ENCODE measurements at regions not wholly inside any gene's neighbourhood (a gene's known extent, or its start where the extent isn't known, plus 50 kb on each side); places are given as distances from the start of the nearest gene placed in this dataset.
"Not testable (repeated sequence)": the region's sequence is repeated elsewhere in the genome, so short reads cannot be mapped to it uniquely, and the experiment has no call there.

DNA sequence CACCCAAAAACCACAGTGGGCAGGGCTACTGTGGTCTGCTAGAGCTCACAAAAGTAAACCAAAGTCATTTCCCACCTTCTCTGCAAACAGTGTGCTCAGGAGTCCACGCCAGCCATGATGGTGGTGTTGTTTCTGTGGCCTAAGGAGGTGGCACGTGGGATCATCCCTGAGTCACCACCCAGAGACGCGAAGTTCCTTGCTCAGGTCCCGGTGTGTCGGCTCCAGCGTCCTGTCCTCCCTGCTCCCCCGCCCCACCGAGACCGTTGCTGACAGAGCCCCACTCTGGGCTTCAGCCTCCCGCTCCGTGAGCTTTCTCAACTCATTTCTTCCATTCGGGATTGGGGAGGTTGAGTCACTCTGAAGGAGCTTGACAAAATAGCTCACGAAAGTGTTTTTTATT, 118.7 kb downstream of the NPTX2 start (continued):
- TF ChIP-seq HNF4A (conservative IDR thresholded peaks at IDR 0.05) (no peak), MAX (IDR thresholded peaks at IDR 0.05) (no peak), FOXA2 (IDR thresholded peaks at IDR 0.05) (no peak)

GRCh38 chr7:98736461-98736860, 119.4 kb downstream of the NPTX2 start:
- 82% methylated on average over 9 of the region's 9 CpGs for WGBS
- not testable (repeated sequence) for H3K9ac ChIP-seq (ENCODE audit: low read depth in 1 of 2, low read length in 2 of 2); DNase-seq (ENCODE audit: low spot score)

GRCh38 chr7:98737176-98737575, 120.1 kb downstream of the NPTX2 start:
- H3K4me3 ChIP-seq (ENCODE audit: low read depth in 1 of 3, low read length in 3 of 3) = no peak overlapping the region
- DNase-seq (ENCODE audit: low spot score) = no peak
- no peak overlapping the region for H3K9ac ChIP-seq (ENCODE audit: low read depth in 1 of 2, low read length in 2 of 2)
- TF ChIP-seq EGR1 (IDR thresholded peaks at IDR 0.05; ENCODE audit: low read depth in 2 of 2) (no peak), TAF1 (conservative IDR thresholded peaks at IDR 0.05) (no peak), RAD21 (IDR thresholded peaks at IDR 0.05) (no peak), HNF4A (conservative IDR thresholded peaks at IDR 0.05) (no peak), SP1 (IDR thresholded peaks at IDR 0.05) (no peak), NR2F2 (IDR thresholded peaks at IDR 0.05) (no peak), FOXA1 (IDR thresholded peaks at IDR 0.05) (no peak), JUND (IDR thresholded peaks at IDR 0.05) (no peak), YY1 (IDR thresholded peaks at IDR 0.05) (no peak), ZBTB33 (IDR thresholded peaks at IDR 0.05) (no peak), MAX (IDR thresholded peaks at IDR 0.05) (no peak)
- TF ChIP-seq, protein P1, sequence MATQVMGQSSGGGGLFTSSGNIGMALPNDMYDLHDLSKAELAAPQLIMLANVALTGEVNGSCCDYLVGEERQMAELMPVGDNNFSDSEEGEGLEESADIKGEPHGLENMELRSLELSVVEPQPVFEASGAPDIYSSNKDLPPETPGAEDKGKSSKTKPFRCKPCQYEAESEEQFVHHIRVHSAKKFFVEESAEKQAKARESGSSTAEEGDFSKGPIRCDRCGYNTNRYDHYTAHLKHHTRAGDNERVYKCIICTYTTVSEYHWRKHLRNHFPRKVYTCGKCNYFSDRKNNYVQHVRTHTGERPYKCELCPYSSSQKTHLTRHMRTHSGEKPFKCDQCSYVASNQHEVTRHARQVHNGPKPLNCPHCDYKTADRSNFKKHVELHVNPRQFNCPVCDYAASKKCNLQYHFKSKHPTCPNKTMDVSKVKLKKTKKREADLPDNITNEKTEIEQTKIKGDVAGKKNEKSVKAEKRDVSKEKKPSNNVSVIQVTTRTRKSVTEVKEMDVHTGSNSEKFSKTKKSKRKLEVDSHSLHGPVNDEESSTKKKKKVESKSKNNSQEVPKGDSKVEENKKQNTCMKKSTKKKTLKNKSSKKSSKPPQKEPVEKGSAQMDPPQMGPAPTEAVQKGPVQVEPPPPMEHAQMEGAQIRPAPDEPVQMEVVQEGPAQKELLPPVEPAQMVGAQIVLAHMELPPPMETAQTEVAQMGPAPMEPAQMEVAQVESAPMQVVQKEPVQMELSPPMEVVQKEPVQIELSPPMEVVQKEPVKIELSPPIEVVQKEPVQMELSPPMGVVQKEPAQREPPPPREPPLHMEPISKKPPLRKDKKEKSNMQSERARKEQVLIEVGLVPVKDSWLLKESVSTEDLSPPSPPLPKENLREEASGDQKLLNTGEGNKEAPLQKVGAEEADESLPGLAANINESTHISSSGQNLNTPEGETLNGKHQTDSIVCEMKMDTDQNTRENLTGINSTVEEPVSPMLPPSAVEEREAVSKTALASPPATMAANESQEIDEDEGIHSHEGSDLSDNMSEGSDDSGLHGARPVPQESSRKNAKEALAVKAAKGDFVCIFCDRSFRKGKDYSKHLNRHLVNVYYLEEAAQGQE (IDR thresholded peaks at IDR 0.05) = no peak
- WGBS = 77% methylated on average over 8 of the region's 8 CpGs
- H3K4me1 ChIP-seq (ENCODE audit: control insufficient read depth in 4 of 4, insufficient read depth in 4 of 4, low read length in 3 of 4) = no peaks in the 10 kb centered on the region
- H3K9me3 ChIP-seq (ENCODE audit: control insufficient read depth in 4 of 4, low read length in 3 of 4) = peaks cover 0 to 7% (median 5%) of the 10 kb centered on the region in 4 donors
- no peak overlapping the region for H3K27ac ChIP-seq (ENCODE audit: low read depth in 1 of 2, low read length in 2 of 2)
- H3K27me3 ChIP-seq (ENCODE audit: control insufficient read depth in 4 of 4, insufficient read depth in 4 of 4, low read length in 3 of 4) = no peaks in the 10 kb centered on the region
- H3K36me3 ChIP-seq (ENCODE audit: control insufficient read depth in 4 of 4, insufficient read depth in 3 of 4, low read depth in 1 of 4, low read length in 3 of 4) = no peaks in the 10 kb centered on the region

More at GRCh38 chr7:98736461-98736860, 119.4 kb downstream of the NPTX2 start:
- H3K36me3 ChIP-seq (ENCODE audit: control insufficient read depth in 4 of 4, insufficient read depth in 3 of 4, low read depth in 1 of 4, low read length in 3 of 4); H3K27ac ChIP-seq (ENCODE audit: low read depth in 1 of 2, low read length in 2 of 2); H3K9me3 ChIP-seq (ENCODE audit: control insufficient read depth in 4 of 4, low read length in 3 of 4); H3K4me3 ChIP-seq (ENCODE audit: low read depth in 1 of 3, low read length in 3 of 3); H3K4me1 ChIP-seq (ENCODE audit: control insufficient read depth in 4 of 4, insufficient read depth in 4 of 4, low read length in 3 of 4); H3K27me3 ChIP-seq (ENCODE audit: control insufficient read depth in 4 of 4, insufficient read depth in 4 of 4, low read length in 3 of 4): not testable (repeated sequence)

Measured in liver (tissue), 7 donors.